HEK293 (cell line): ENCODE measurements at regions not wholly inside any gene's neighbourhood (a gene's known extent, or its start where the extent isn't known, plus 50 kb on each side); places are given as distances from the start of the nearest gene placed in this dataset.
"Not testable (repeated sequence)": the region's sequence is repeated elsewhere in the genome, so short reads cannot be mapped to it uniquely, and the experiment has no call there.

Experiments used
- CTCF ChIA-PET: fragments of 350-600 bp; formaldehyde crosslinking; extraction: SDS; loops from one replicate; lab custom pipeline; 2021; ENCODE audit warnings: antibody characterized with exemption; lab: Yijun Ruan, JAX
- POLR2A ChIA-PET: fragments of 300-600 bp; formaldehyde crosslinking; extraction: SDS; loops from one replicate; lab custom pipeline; 2020; ENCODE audit warnings: antibody characterized with exemption, inconsistent platforms; lab: Yijun Ruan, JAX
- H3K27ac ChIP-seq: fragments of 200-500 bp; sonication (Bioruptor generic); 2 replicates; pipeline ENCODE4 v1.5.1; 2014; ENCODE audit warnings: low read depth, low read length, control low read depth, inconsistent platforms; ENCODE audit errors: extremely low read depth
- H3K36me3 ChIP-seq, 2 experiments: fragments of 200-500 bp in 1 of 2; sonication (Bioruptor generic) in 1 of 2; 1 replicate in 1 of 2; 2 replicates in 1 of 2; pipeline ENCODE4 v1.5.1; 2014 to 2017; ENCODE audit warnings: inconsistent platforms in 2 of 2, low read length in 2 of 2; ENCODE audit not compliant: control insufficient read depth in 2 of 2, insufficient read depth in 1 of 2
- H3K4me1 ChIP-seq: fragments of 200-500 bp; sonication (Bioruptor generic); 2 replicates; pipeline ENCODE4 v1.5.1; 2014; ENCODE audit warnings: mild to moderate bottlenecking, low read length, inconsistent platforms; ENCODE audit not compliant: control insufficient read depth, insufficient read depth
- H3K4me3 ChIP-seq: 2 replicates; pipeline ENCODE4 v1.5.1; 2011; ENCODE audit warnings: low read depth, mild to moderate bottlenecking, control low read depth, low read length, moderate library complexity
- H3K9me3 ChIP-seq: fragments of 200-500 bp; sonication (Bioruptor generic); 2 replicates; pipeline ENCODE4 v1.5.1; 2014; ENCODE audit warnings: low read depth, low read length, inconsistent platforms; ENCODE audit not compliant: control insufficient read depth, insufficient read depth
- BCL11A ChIP-seq: fragments of 450-650 bp; formaldehyde crosslinking; IDR thresholded peaks from 2 replicates; pipeline ENCODE4 v1.5.1; 2016; ENCODE audit warnings: low read depth, missing biosample characterization, missing genetic modification characterization
- GLIS2 ChIP-seq: fragments of 450-650 bp; formaldehyde crosslinking; IDR thresholded peaks from 2 replicates; pipeline ENCODE4 v1.5.1; 2016; ENCODE audit warnings: missing biosample characterization, missing genetic modification characterization
- OSR2 ChIP-seq: fragments of 450-650 bp; formaldehyde crosslinking; IDR thresholded peaks from 2 replicates; pipeline ENCODE4 v1.5.1; 2016; ENCODE audit warnings: missing biosample characterization, missing genetic modification characterization
- ZFP3 ChIP-seq: fragments of 450-650 bp; formaldehyde crosslinking; IDR thresholded peaks from 2 replicates; pipeline ENCODE4 v1.5.1; 2016; ENCODE audit warnings: low read depth, missing biosample characterization, missing genetic modification characterization
- ZFP41 ChIP-seq: fragments of 450-650 bp; formaldehyde crosslinking; IDR thresholded peaks from 2 replicates; pipeline ENCODE4 v1.5.1; 2016; ENCODE audit warnings: missing biosample characterization, missing genetic modification characterization, borderline replicate concordance
- ZNF391 ChIP-seq: fragments of 450-650 bp; formaldehyde crosslinking; IDR thresholded peaks from 2 replicates; pipeline ENCODE4 v1.5.1; 2016; ENCODE audit warnings: low read depth, missing biosample characterization, missing genetic modification characterization, borderline replicate concordance
- ZNF398 ChIP-seq: fragments of 450-650 bp; formaldehyde crosslinking; IDR thresholded peaks from 2 replicates; pipeline ENCODE4 v1.5.1; 2017; ENCODE audit warnings: missing biosample characterization, missing genetic modification characterization
- ZNF433 ChIP-seq: fragments of 450-650 bp; formaldehyde crosslinking; IDR thresholded peaks from 2 replicates; pipeline ENCODE4 v1.5.1; 2016; ENCODE audit warnings: missing biosample characterization, missing genetic modification characterization, low read depth
- ZNF449 ChIP-seq: fragments of 450-650 bp; formaldehyde crosslinking; IDR thresholded peaks from 2 replicates; pipeline ENCODE4 v1.5.1; 2017; ENCODE audit warnings: missing biosample characterization, mild to moderate bottlenecking, missing genetic modification characterization, moderate library complexity
- ZNF473 ChIP-seq: fragments of 450-650 bp; formaldehyde crosslinking; IDR thresholded peaks from 2 replicates; pipeline ENCODE4 v1.5.1; 2017; ENCODE audit warnings: missing biosample characterization, missing genetic modification characterization
- ZNF521 ChIP-seq: fragments of 450-650 bp; formaldehyde crosslinking; IDR thresholded peaks from 2 replicates; pipeline ENCODE4 v1.5.1; 2017; ENCODE audit warnings: missing biosample characterization, mild to moderate bottlenecking, missing genetic modification characterization
- ZNF548 ChIP-seq: fragments of 450-650 bp; formaldehyde crosslinking; IDR thresholded peaks from 2 replicates; pipeline ENCODE4 v1.5.1; 2016; ENCODE audit warnings: missing biosample characterization, missing genetic modification characterization
- ZNF585B ChIP-seq: fragments of 450-650 bp; formaldehyde crosslinking; IDR thresholded peaks from 2 replicates; pipeline ENCODE4 v1.5.1; 2016; ENCODE audit warnings: missing biosample characterization, missing genetic modification characterization
- ZNF677 ChIP-seq: fragments of 450-650 bp; IDR thresholded peaks from 2 replicates; pipeline ENCODE4 v1.5.0; 2018; ENCODE audit warnings: missing biosample characterization, mild to moderate bottlenecking, missing genetic modification characterization, moderate library complexity
- TF ChIP-seq, protein P1 (sequence below): fragments of 450-650 bp; formaldehyde crosslinking; IDR thresholded peaks from 2 replicates; pipeline ENCODE4 v1.5.1; 2016; ENCODE audit warnings: missing biosample characterization, missing genetic modification characterization
- TF ChIP-seq, protein P2 (sequence below): fragments of 450-650 bp; formaldehyde crosslinking; IDR thresholded peaks from 2 replicates; pipeline ENCODE4 v1.5.1; 2017; ENCODE audit warnings: missing biosample characterization, missing genetic modification characterization
- TF ChIP-seq, protein P3 (sequence below): fragments of 450-650 bp; formaldehyde crosslinking; IDR thresholded peaks from 2 replicates; pipeline ENCODE4 v1.5.1; 2016; ENCODE audit warnings: missing biosample characterization, missing genetic modification characterization
- TF ChIP-seq, protein P4 (sequence below): fragments of 450-650 bp; formaldehyde crosslinking; IDR thresholded peaks from 2 replicates; pipeline ENCODE4 v1.5.1; 2016; ENCODE audit warnings: missing biosample characterization, missing genetic modification characterization

GRCh38 chr16:52301026-52301425 is 245.9 kb downstream of the TOX3 start:
- H3K4me1 ChIP-seq: no peaks in the 10 kb centered on the region
- H3K4me3 ChIP-seq: no peak overlapping the region
- H3K36me3 ChIP-seq: no peaks in the 10 kb centered on the region
- ChIA-PET POLR2A (no interaction called here), CTCF (interaction anchor here (1.0 to 1.5 kb wide), 2 partner anchors 14 to 248 kb away, joined by 3 to 4 read pairs; no protein-coding TSS in a partner anchor)
- H3K27ac ChIP-seq: no peak overlapping the region
- no peak for TF ChIP-seq BCL11A (tag by site-specific recombination)
- no peaks in the 10 kb centered on the region for H3K9me3 ChIP-seq

- Histone ChIP-seq H3K27ac (no peak overlapping the region), H3K4me1 (no peaks in the 10 kb centered on the region), H3K4me3 (no peak overlapping the region), H3K9me3 (no peaks in the 10 kb centered on the region), H3K36me3 (no peaks in the 10 kb centered on the region)
- ChIA-PET POLR2A (no interaction called here), CTCF (no interaction called here)
- TF ChIP-seq ZFP41 (tag by site-specific recombination) (no peak), OSR2 (tag by site-specific recombination) (no peak), ZNF433 (tag by site-specific recombination) (no peak), GLIS2 (tag by site-specific recombination) (no peak), ZNF677 (tag by site-specific recombination) (no peak)
- TF ChIP-seq, protein P1, sequence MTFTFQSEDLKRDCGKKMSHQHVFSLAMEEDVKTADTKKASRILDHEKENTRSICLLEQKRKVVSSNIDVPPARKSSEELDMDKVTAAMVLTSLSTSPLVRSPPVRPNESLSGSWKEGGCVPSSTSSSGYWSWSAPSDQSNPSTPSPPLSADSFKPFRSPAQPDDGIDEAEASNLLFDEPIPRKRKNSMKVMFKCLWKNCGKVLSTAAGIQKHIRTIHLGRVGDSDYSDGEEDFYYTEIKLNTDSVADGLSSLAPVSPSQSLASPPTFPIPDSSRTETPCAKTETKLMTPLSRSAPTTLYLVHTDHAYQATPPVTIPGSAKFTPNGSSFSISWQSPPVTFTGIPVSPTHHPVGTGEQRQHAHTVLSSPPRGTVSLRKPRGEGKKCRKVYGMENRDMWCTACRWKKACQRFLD (tag by site-specific recombination): no peak
Observed at GRCh38 chr16:52298769-52299168, 248.2 kb downstream of the TOX3 start.

DNA sequence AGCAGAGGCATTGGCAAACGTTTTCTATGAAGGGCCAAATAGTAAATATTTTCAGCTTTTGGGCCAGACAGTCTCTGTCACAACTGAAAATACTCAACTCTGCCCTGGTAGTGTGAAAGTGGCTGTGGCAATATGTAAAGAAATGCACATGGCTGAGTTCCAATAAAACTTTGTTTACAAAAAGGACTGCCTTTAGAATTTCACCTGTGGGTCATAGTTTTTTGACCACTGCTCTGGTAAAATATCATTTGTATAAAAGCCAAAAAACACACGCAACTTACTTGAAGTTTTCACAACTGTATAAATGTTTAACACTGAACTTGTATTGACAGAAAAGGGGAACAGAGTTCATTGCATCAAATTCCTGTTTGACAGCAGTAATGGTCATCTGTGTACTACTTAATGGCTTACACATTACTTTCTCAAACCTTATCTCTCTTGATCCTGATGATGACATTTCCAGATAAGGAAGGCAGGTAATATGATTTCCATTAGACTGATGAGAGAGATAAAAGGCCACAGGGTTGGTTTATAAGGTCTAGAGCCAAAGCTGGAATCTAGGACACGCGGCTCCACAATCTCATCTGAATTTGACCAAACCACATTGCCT is 250.1 kb downstream of the TOX3 start:
- H3K27ac ChIP-seq, H3K9me3 ChIP-seq, H3K4me3 ChIP-seq, H3K36me3 ChIP-seq, H3K4me1 ChIP-seq, POLR2A ChIA-PET, CTCF ChIA-PET: not testable (repeated sequence)

DNA sequence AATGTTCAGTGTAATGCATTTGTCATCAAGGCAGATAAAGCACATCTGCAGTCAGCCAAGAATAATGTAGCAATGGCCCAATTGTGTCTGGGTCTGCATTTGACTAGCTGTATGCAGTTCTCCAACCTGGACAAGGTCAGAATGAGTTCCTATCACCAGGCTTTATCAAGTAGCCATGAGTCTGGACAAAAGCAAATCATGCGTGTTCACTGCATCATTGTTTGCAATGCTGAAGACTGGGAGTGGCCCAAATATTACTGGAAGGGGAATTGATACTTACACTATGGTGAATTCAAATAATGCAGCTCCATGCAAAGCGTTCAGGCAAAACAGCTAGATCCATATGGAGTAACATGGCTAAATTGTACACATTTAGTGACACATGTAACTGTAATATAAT is 250.9 kb downstream of the TOX3 start:
- no peaks in the 10 kb centered on the region for H3K9me3 ChIP-seq
- no peaks in the 10 kb centered on the region for H3K36me3 ChIP-seq
- no peak overlapping the region for H3K4me3 ChIP-seq
- ChIA-PET POLR2A (no interaction called here), CTCF (no interaction called here)
- H3K4me1 ChIP-seq: no peaks in the 10 kb centered on the region
- no peak overlapping the region for H3K27ac ChIP-seq
- TF ChIP-seq, protein P2, sequence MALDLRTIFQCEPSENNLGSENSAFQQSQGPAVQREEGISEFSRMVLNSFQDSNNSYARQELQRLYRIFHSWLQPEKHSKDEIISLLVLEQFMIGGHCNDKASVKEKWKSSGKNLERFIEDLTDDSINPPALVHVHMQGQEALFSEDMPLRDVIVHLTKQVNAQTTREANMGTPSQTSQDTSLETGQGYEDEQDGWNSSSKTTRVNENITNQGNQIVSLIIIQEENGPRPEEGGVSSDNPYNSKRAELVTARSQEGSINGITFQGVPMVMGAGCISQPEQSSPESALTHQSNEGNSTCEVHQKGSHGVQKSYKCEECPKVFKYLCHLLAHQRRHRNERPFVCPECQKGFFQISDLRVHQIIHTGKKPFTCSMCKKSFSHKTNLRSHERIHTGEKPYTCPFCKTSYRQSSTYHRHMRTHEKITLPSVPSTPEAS (tag by site-specific recombination): no peak
- TF ChIP-seq ZNF585B: no peak
- TF ChIP-seq ZNF548 (tag by site-specific recombination): no peak
- TF ChIP-seq ZFP3: no peak
- TF ChIP-seq ZNF398: no peak
- no peak for TF ChIP-seq ZNF521 (tag by site-specific recombination)
- TF ChIP-seq ZNF473: no peak
- TF ChIP-seq, protein P3, sequence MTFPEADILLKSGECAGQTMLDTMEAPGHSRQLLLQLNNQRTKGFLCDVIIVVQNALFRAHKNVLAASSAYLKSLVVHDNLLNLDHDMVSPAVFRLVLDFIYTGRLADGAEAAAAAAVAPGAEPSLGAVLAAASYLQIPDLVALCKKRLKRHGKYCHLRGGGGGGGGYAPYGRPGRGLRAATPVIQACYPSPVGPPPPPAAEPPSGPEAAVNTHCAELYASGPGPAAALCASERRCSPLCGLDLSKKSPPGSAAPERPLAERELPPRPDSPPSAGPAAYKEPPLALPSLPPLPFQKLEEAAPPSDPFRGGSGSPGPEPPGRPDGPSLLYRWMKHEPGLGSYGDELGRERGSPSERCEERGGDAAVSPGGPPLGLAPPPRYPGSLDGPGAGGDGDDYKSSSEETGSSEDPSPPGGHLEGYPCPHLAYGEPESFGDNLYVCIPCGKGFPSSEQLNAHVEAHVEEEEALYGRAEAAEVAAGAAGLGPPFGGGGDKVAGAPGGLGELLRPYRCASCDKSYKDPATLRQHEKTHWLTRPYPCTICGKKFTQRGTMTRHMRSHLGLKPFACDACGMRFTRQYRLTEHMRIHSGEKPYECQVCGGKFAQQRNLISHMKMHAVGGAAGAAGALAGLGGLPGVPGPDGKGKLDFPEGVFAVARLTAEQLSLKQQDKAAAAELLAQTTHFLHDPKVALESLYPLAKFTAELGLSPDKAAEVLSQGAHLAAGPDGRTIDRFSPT (tag by site-specific recombination): no peak
- TF ChIP-seq, protein P4, sequence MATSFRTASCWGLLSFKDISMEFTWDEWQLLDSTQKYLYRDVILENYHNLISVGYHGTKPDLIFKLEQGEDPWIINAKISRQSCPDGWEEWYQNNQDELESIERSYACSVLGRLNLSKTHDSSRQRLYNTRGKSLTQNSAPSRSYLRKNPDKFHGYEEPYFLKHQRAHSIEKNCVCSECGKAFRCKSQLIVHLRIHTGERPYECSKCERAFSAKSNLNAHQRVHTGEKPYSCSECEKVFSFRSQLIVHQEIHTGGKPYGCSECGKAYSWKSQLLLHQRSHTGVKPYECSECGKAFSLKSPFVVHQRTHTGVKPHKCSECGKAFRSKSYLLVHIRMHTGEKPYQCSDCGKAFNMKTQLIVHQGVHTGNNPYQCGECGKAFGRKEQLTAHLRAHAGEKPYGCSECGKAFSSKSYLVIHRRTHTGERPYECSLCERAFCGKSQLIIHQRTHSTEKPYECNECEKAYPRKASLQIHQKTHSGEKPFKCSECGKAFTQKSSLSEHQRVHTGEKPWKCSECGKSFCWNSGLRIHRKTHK (tag by site-specific recombination): no peak
- TF ChIP-seq ZNF391 (tag by site-specific recombination): no peak
- TF ChIP-seq ZNF449 (tag by site-specific recombination): no peak
